CD4-positive, alpha-beta memory T cell (primary cell): ENCODE measurements at regions not wholly inside any gene's neighbourhood (a gene's known extent, or its start where the extent isn't known, plus 50 kb on each side); places are given as distances from the start of the nearest gene placed in this dataset.

ENCODE experiments used
- CTCF ChIA-PET: fragments of 350-600 bp; sonication (Branson Sonifier 250); formaldehyde crosslinking; loops from one replicate; lab custom pipeline; 2021; ENCODE audit warnings: inconsistent platforms; ENCODE audit not compliant: partially characterized antibody; lab: Charles Lee
- POLR2A ChIA-PET: fragments of 350-600 bp; sonication (Branson Sonifier 250); formaldehyde crosslinking; loops from one replicate; lab custom pipeline; 2021; ENCODE audit not compliant: partially characterized antibody; lab: Charles Lee
- DNase-seq, 5 donors: peaks; one replicate each; pipeline versions ENCODE4 v3.0.0 to v3.0.0-alpha.2; 2020 to 2022; ENCODE audit warnings: mixed read lengths in 1 of 5
- H3K27ac ChIP-seq: one replicate; pipeline ENCODE4 v1.7.0; 2013; ENCODE audit warnings: low read depth, low read length
- H3K27me3 ChIP-seq: 2 replicates; pipeline ENCODE4 v1.7.0; 2013; ENCODE audit warnings: mild to moderate bottlenecking, low read length, moderate library complexity; ENCODE audit not compliant: insufficient read depth
- H3K36me3 ChIP-seq: 2 replicates; pipeline ENCODE4 v1.7.0; 2013; ENCODE audit warnings: mild to moderate bottlenecking, low read length, moderate library complexity; ENCODE audit not compliant: insufficient read depth
- H3K4me1 ChIP-seq: 2 replicates; pipeline ENCODE4 v1.7.0; 2013; ENCODE audit warnings: mild to moderate bottlenecking, low read length, moderate library complexity; ENCODE audit not compliant: insufficient read depth
- H3K4me3 ChIP-seq, 2 donors: one replicate each; pipeline ENCODE4 v1.7.0; 2013; ENCODE audit warnings: low read length in 2 of 2, mild to moderate bottlenecking in 1 of 2
- H3K9me3 ChIP-seq, 2 donors: one replicate each; pipeline ENCODE4 v1.7.0; 2013; ENCODE audit warnings: low read length in 2 of 2, control low read depth in 1 of 2; ENCODE audit not compliant: control insufficient read depth in 1 of 2
- H3K27ac Mint-ChIP-seq, 7 donors: one replicate each; pipeline ENCODE4 v1.8.0; 2020 to 2021; ENCODE audit warnings: mixed read lengths in 7 of 7, mild to moderate bottlenecking in 6 of 7, inconsistent platforms in 3 of 7, moderate library complexity in 3 of 7
- H3K27me3 Mint-ChIP-seq, 2 donors: one replicate each; pipeline ENCODE4 v1.8.0; 2020 to 2021; ENCODE audit warnings: mixed read lengths in 2 of 2
- H3K36me3 Mint-ChIP-seq, 2 donors: one replicate each; pipeline ENCODE4 v1.8.0; 2020 to 2021; ENCODE audit warnings: mixed read lengths in 2 of 2, inconsistent platforms in 1 of 2, mild to moderate bottlenecking in 1 of 2
- H3K4me1 Mint-ChIP-seq, 4 donors: one replicate each; pipeline ENCODE4 v1.8.0; 2020 to 2021; ENCODE audit warnings: mixed read lengths in 4 of 4, mild to moderate bottlenecking in 1 of 4
- H3K4me3 Mint-ChIP-seq, 8 donors: one replicate each; pipeline ENCODE4 v1.8.0; 2020 to 2021; ENCODE audit warnings: mixed read lengths in 8 of 8, mild to moderate bottlenecking in 7 of 8, moderate library complexity in 6 of 8, inconsistent platforms in 3 of 8
- H3K9me3 Mint-ChIP-seq, 8 donors: one replicate each; pipeline ENCODE4 v1.8.0; 2020 to 2021; ENCODE audit warnings: mixed read lengths in 8 of 8, mild to moderate bottlenecking in 5 of 8, inconsistent platforms in 3 of 8, moderate library complexity in 1 of 8
- intact Hi-C: fragments of 100-400 bp; cut with micrococcal nuclease; formaldehyde crosslinking; loops from one replicate; pipeline ENCODE4 v1.15.1; 2023

GRCh38 chr2:195587966-195588365 lies 69.1 kb upstream of the SLC39A10 start:
- ChIA-PET POLR2A (interaction anchor here (2.2 kb wide), 1 partner anchor 69 kb away, joined by 5 read pairs; the partner anchor contains the start of gene SLC39A10), CTCF (interaction anchor here (1.6 kb wide), 1 partner anchor 90 kb away, joined by 3 read pairs; no protein-coding TSS in a partner anchor)
- no peaks in the 10 kb centered on the region for H3K27me3 ChIP-seq
- no peaks in the 10 kb centered on the region for H3K27me3 Mint-ChIP-seq
- H3K4me3 ChIP-seq: no peak overlapping the region
- H3K4me1 Mint-ChIP-seq: peaks cover 3 to 6% (median 5%) of the 10 kb centered on the region in 4 donors
- no peaks in the 10 kb centered on the region for H3K36me3 Mint-ChIP-seq
- intact Hi-C loops: no loop called here
- no peak overlapping the region for H3K27ac ChIP-seq
- H3K4me1 ChIP-seq: no peaks in the 10 kb centered on the region
- H3K36me3 ChIP-seq: no peaks in the 10 kb centered on the region
- H3K9me3 ChIP-seq: no peaks in the 10 kb centered on the region
- H3K9me3 Mint-ChIP-seq: peaks cover 0 to 4% (median 0%) of the 10 kb centered on the region in 8 donors
- no peak for DNase-seq
- H3K27ac Mint-ChIP-seq: no peak overlapping the region
- H3K4me3 Mint-ChIP-seq: no peak overlapping the region

- Histone ChIP-seq H3K27ac (no peak overlapping the region), H3K9me3 (no peaks in the 10 kb centered on the region), H3K4me1 (no peaks in the 10 kb centered on the region), H3K27me3 (no peaks in the 10 kb centered on the region), H3K36me3 (no peaks in the 10 kb centered on the region), H3K4me3 (no peak overlapping the region)
- intact Hi-C loops: no loop called here
- POLR2A ChIA-PET: interaction anchor here (2.2 kb wide), 1 partner anchor 71 kb away, joined by 5 read pairs; the partner anchor contains the start of gene SLC39A10
- H3K27ac Mint-ChIP-seq: no peak overlapping the region
- DNase-seq: no peak
- no peak overlapping the region for H3K4me3 Mint-ChIP-seq
- H3K9me3 Mint-ChIP-seq: peaks cover 0 to 5% (median 0%) of the 10 kb centered on the region in 8 donors
- H3K27me3 Mint-ChIP-seq: no peaks in the 10 kb centered on the region
- CTCF ChIA-PET: interaction anchor here (0.7 to 3.1 kb wide), 8 partner anchors 8 to 88 kb away, joined by 3 to 14 read pairs (median 3); partner anchors contain the start of gene SLC39A10
- peaks cover 1 to 8% (median 8%) of the 10 kb centered on the region in 4 donors for H3K4me1 Mint-ChIP-seq
- no peaks in the 10 kb centered on the region for H3K36me3 Mint-ChIP-seq
These were observed 70.8 kb upstream of the SLC39A10 start for GRCh38 chr2:195586062-195586714.

- Histone ChIP-seq H3K4me1 (peaks cover 31% of the 10 kb centered on the region), H3K27me3 (no peaks in the 10 kb centered on the region), H3K4me3 (no peak overlapping the region), H3K27ac (no peak overlapping the region), H3K36me3 (no peaks in the 10 kb centered on the region), H3K9me3 (no peaks in the 10 kb centered on the region)
- ChIA-PET CTCF (interaction anchor here (0.6 to 1.7 kb wide), 3 partner anchors 12 to 78 kb away, joined by 3 to 5 read pairs (median 4); no protein-coding TSS in a partner anchor), POLR2A (interaction anchor here (1.2 to 1.5 kb wide), 2 partner anchors 74 to 76 kb away, joined by 3 to 8 read pairs; partner anchors contain the start of gene SLC39A10)
- intact Hi-C loops: no loop called here
- H3K4me3 Mint-ChIP-seq: no peak overlapping the region
- peaks cover 0 to 3% of the 10 kb centered on the region in 2 donors for H3K36me3 Mint-ChIP-seq
- peaks cover 15 to 39% (median 25%) of the 10 kb centered on the region in 4 donors for H3K4me1 Mint-ChIP-seq
- peak overlapping the region in 2 of 7 donors; percentile 15 to 41 for H3K27ac Mint-ChIP-seq
- peaks cover 0 to 5% (median 0%) of the 10 kb centered on the region in 8 donors for H3K9me3 Mint-ChIP-seq
- DNase-seq: no peak
- H3K27me3 Mint-ChIP-seq: no peaks in the 10 kb centered on the region
These were observed 74.8 kb upstream of the SLC39A10 start for GRCh38 chr2:195582188-195582587.

- H3K9me3 Mint-ChIP-seq: peaks cover 0 to 5% (median 0%) of the 10 kb centered on the region in 8 donors
- ChIA-PET CTCF (interaction anchor here (0.9 to 6.4 kb wide), 7 partner anchors 33 to 93 kb away, joined by 3 to 96 read pairs (median 4); no protein-coding TSS in a partner anchor), POLR2A (interaction anchor here (0.6 to 8.5 kb wide), 7 partner anchors 15 to 79 kb away, joined by 3 to 135 read pairs (median 5); partner anchors contain the start of gene SLC39A10)
- peak overlapping the region in 1 of 2 donors; percentile 21 for H3K4me3 ChIP-seq
- peaks cover 0 to 3% of the 10 kb centered on the region in 2 donors for H3K36me3 Mint-ChIP-seq
- no peaks in the 10 kb centered on the region for H3K9me3 ChIP-seq
- H3K4me1 Mint-ChIP-seq: peaks cover 26 to 52% (median 39%) of the 10 kb centered on the region in 4 donors
- peak overlapping the region; percentile 30 to 91 (median 77) for H3K27ac Mint-ChIP-seq
- no peaks in the 10 kb centered on the region for H3K36me3 ChIP-seq
- H3K27ac ChIP-seq: no peak overlapping the region
- intact Hi-C loops: loop anchor here (5.0 kb wide), 1 partner anchor 48 kb away; no protein-coding TSS in a partner anchor
- no peaks in the 10 kb centered on the region for H3K27me3 ChIP-seq
- no peaks in the 10 kb centered on the region for H3K27me3 Mint-ChIP-seq
- peaks cover 47% of the 10 kb centered on the region for H3K4me1 ChIP-seq
- H3K4me3 Mint-ChIP-seq: peak overlapping the region; percentile 17 to 84 (median 56)
- DNase-seq: no peak
These were observed 77.1 kb upstream of the SLC39A10 start for GRCh38 chr2:195579776-195580555.

GRCh38 chr2:195575879-195576401 lies 81.1 kb upstream of the SLC39A10 start:
- ChIA-PET POLR2A (interaction anchor here (0.7 to 8.5 kb wide), 10 partner anchors 11 to 102 kb away, joined by 3 to 135 read pairs (median 5); partner anchors contain the start of gene SLC39A10), CTCF (interaction anchor here (1.0 to 6.4 kb wide), 21 partner anchors 10 to 491 kb away, joined by 3 to 96 read pairs (median 6); partner anchors contain the start of gene SLC39A10)
- Mint-ChIP-seq H3K36me3 (peaks cover 3% of the 10 kb centered on the region in 2 donors), H3K4me1 (peaks cover 35 to 64% (median 52%) of the 10 kb centered on the region in 4 donors), H3K27me3 (no peaks in the 10 kb centered on the region), H3K27ac (peak overlapping the region in 6 of 7 donors; percentile 36 to 93 (median 90)), H3K4me3 (peak overlapping the region in 7 of 8 donors; percentile 25 to 70 (median 57)), H3K9me3 (no peaks in the 10 kb centered on the region)
- no peak for DNase-seq
- Histone ChIP-seq H3K4me3 (no peak overlapping the region), H3K36me3 (no peaks in the 10 kb centered on the region), H3K4me1 (peaks cover 47% of the 10 kb centered on the region), H3K27me3 (no peaks in the 10 kb centered on the region), H3K27ac (no peak overlapping the region), H3K9me3 (no peaks in the 10 kb centered on the region)
- intact Hi-C loops: loop anchor here (1.0 to 5.0 kb wide), 5 partner anchors 12 to 491 kb away; no protein-coding TSS in a partner anchor

GRCh38 chr2:195575016-195575415 lies 82.0 kb upstream of the SLC39A10 start:
- H3K36me3 Mint-ChIP-seq: peaks cover 0 to 3% of the 10 kb centered on the region in 2 donors
- no peak overlapping the region for H3K27ac ChIP-seq
- H3K4me3 Mint-ChIP-seq: no peak overlapping the region
- H3K9me3 Mint-ChIP-seq: no peaks in the 10 kb centered on the region
- H3K27me3 Mint-ChIP-seq: no peaks in the 10 kb centered on the region
- POLR2A ChIA-PET: interaction anchor here (3.4 to 8.5 kb wide), 2 partner anchors 14 to 84 kb away, joined by 35 to 135 read pairs; partner anchors contain the start of gene SLC39A10
- CTCF ChIA-PET: interaction anchor here (0.7 to 6.0 kb wide), 12 partner anchors 10 to 91 kb away, joined by 3 to 64 read pairs (median 6); partner anchors contain the start of gene SLC39A10
- DNase-seq: no peak
- no peaks in the 10 kb centered on the region for H3K9me3 ChIP-seq
- no peak overlapping the region for H3K4me3 ChIP-seq
- H3K4me1 ChIP-seq: peaks cover 44% of the 10 kb centered on the region
- H3K27me3 ChIP-seq: no peaks in the 10 kb centered on the region
- peak overlapping the region in 2 of 7 donors; percentile 22 to 68 for H3K27ac Mint-ChIP-seq
- peaks cover 34 to 63% (median 51%) of the 10 kb centered on the region in 4 donors for H3K4me1 Mint-ChIP-seq
- no peaks in the 10 kb centered on the region for H3K36me3 ChIP-seq
- intact Hi-C loops: loop anchor here (5.0 kb wide), 1 partner anchor 43 kb away; no protein-coding TSS in a partner anchor
